RWPE2 (cell line): ENCODE measurements at regions not wholly inside any gene's neighbourhood (a gene's known extent, or its start where the extent isn't known, plus 50 kb on each side); places are given as distances from the start of the nearest gene placed in this dataset.

Experiments used
- ATAC-seq: fragments of 200-7000 bp; cut with Tn5 transposase; 3 replicates; pipeline ENCODE4 v1.9.1; 2021; ENCODE audit warnings: low read depth
- DNase-seq: peaks from one replicate; pipeline ENCODE4 v3.0.0-alpha.2; 2020; ENCODE audit warnings: low spot score
- H3K27ac ChIP-seq: fragments of 450-650 bp; 2 replicates; pipeline ENCODE4 v1.5.1; 2017; ENCODE audit warnings: mild to moderate bottlenecking; ENCODE audit not compliant: poor library complexity, severe bottlenecking
- H3K27me3 ChIP-seq: fragments of 250-450 bp; sonication (Bioruptor Pico); 2 replicates; pipeline ENCODE4 v1.5.1; 2021; ENCODE audit warnings: mild to moderate bottlenecking, moderate library complexity; ENCODE audit not compliant: insufficient read depth, poor library complexity, severe bottlenecking
- H3K36me3 ChIP-seq: fragments of 250-450 bp; sonication (Bioruptor Pico); 2 replicates; pipeline ENCODE4 v1.5.1; 2020; ENCODE audit warnings: low read depth, mild to moderate bottlenecking, moderate library complexity
- H3K4me1 ChIP-seq: fragments of 250-450 bp; sonication (Bioruptor Pico); 2 replicates; pipeline ENCODE4 v1.5.1; 2021; ENCODE audit warnings: mild to moderate bottlenecking, moderate library complexity; ENCODE audit not compliant: insufficient read depth, poor library complexity, severe bottlenecking
- H3K4me3 ChIP-seq: fragments of 250-450 bp; sonication (Bioruptor Pico); 2 replicates; pipeline ENCODE4 v1.5.1; 2021; ENCODE audit warnings: mild to moderate bottlenecking, moderate library complexity; ENCODE audit not compliant: severe bottlenecking
- H3K9me3 ChIP-seq: fragments of 250-450 bp; sonication (Bioruptor Pico); 2 replicates; pipeline ENCODE4 v1.5.1; 2021; ENCODE audit warnings: mild to moderate bottlenecking, moderate library complexity; ENCODE audit not compliant: severe bottlenecking
- CTCF ChIP-seq: fragments of 450-650 bp; IDR thresholded peaks from one replicate; pipeline ENCODE4 v1.5.1; 2017; ENCODE audit warnings: mild to moderate bottlenecking, moderate library complexity; ENCODE audit not compliant: poor library complexity, severe bottlenecking

- Histone ChIP-seq H3K27ac (no peak overlapping the region), H3K9me3 (no peaks in the 10 kb centered on the region), H3K27me3 (peaks cover 13% of the 10 kb centered on the region), H3K4me1 (no peaks in the 10 kb centered on the region), H3K36me3 (no peaks in the 10 kb centered on the region), H3K4me3 (no peak overlapping the region)
- ATAC-seq (no peak), DNase-seq (no peak)
- TF ChIP-seq CTCF, result no peak
These were observed 634.1 kb downstream of the FSCB start for GRCh38 chr14:43872752-43873655.

GRCh38 chr14:43872222-43872621 lies 634.9 kb downstream of the FSCB start:
- H3K4me1 ChIP-seq, result no peaks in the 10 kb centered on the region
- H3K4me3 ChIP-seq, result no peak overlapping the region
- ATAC-seq (no peak), DNase-seq (no peak)
- peaks cover 13% of the 10 kb centered on the region for H3K27me3 ChIP-seq
- H3K27ac ChIP-seq, result no peak overlapping the region
- H3K9me3 ChIP-seq, result no peaks in the 10 kb centered on the region
- no peaks in the 10 kb centered on the region for H3K36me3 ChIP-seq
- no peak for TF ChIP-seq CTCF

- Histone ChIP-seq H3K4me3 (no peak overlapping the region), H3K27me3 (peaks cover 4% of the 10 kb centered on the region), H3K4me1 (no peaks in the 10 kb centered on the region), H3K27ac (no peak overlapping the region), H3K9me3 (no peaks in the 10 kb centered on the region), H3K36me3 (no peaks in the 10 kb centered on the region)
- no peak for TF ChIP-seq CTCF
- DNase-seq (no peak), ATAC-seq (no peak)
These were observed 648.1 kb downstream of the FSCB start for GRCh38 chr14:43858981-43859380.

- Histone ChIP-seq H3K4me3 (no peak overlapping the region), H3K4me1 (no peaks in the 10 kb centered on the region), H3K36me3 (no peaks in the 10 kb centered on the region), H3K27ac (no peak overlapping the region), H3K27me3 (peaks cover 4% of the 10 kb centered on the region), H3K9me3 (no peaks in the 10 kb centered on the region)
- DNase-seq, result no peak
- ATAC-seq, result no peak
- no peak for TF ChIP-seq CTCF
These were observed 651.5 kb downstream of the FSCB start for GRCh38 chr14:43855556-43855955.

GRCh38 chr14:43853541-43853940 lies 653.5 kb downstream of the FSCB start:
- Histone ChIP-seq H3K9me3 (no peaks in the 10 kb centered on the region), H3K4me1 (no peaks in the 10 kb centered on the region), H3K27ac (no peak overlapping the region), H3K27me3 (peaks cover 1% of the 10 kb centered on the region), H3K4me3 (no peak overlapping the region), H3K36me3 (no peaks in the 10 kb centered on the region)
- TF ChIP-seq CTCF, result no peak
- no peak for ATAC-seq
- DNase-seq, result no peak
